HL-60 (cell line): ENCODE measurements at regions not wholly inside any gene's neighbourhood (a gene's known extent, or its start where the extent isn't known, plus 50 kb on each side); places are given as distances from the start of the nearest gene placed in this dataset.

ENCODE experiments used
- DNase-seq, 2 experiments: peaks; one replicate each; pipeline ENCODE4 v3.0.0-alpha.2; 2010 to 2020; ENCODE audit warnings: low read depth in 1 of 2, low spot score in 1 of 2
- H3K27ac ChIP-seq: fragments of 250-450 bp; sonication (Bioruptor Pico); replicated peaks from 2 replicates; pipeline ENCODE4 v1.5.1; 2020; ENCODE audit warnings: mild to moderate bottlenecking, moderate library complexity
- H3K27me3 ChIP-seq: fragments of 250-450 bp; sonication (Bioruptor Pico); 2 replicates; pipeline ENCODE4 v1.5.1; 2021; ENCODE audit warnings: mild to moderate bottlenecking, moderate library complexity; ENCODE audit not compliant: insufficient read depth, poor library complexity, severe bottlenecking
- H3K4me3 ChIP-seq: replicated peaks from 2 replicates; pipeline ENCODE4 v1.5.1; 2011; ENCODE audit warnings: mild to moderate bottlenecking, control low read depth, low read length; ENCODE audit not compliant: insufficient read depth
- GABPA ChIP-seq: IDR thresholded peaks from 2 replicates; pipeline ENCODE4 v1.6.1; 2012; ENCODE audit warnings: low read depth
- POLR2AphosphoS5 ChIP-seq: IDR thresholded peaks from 2 replicates; pipeline ENCODE4 v1.6.1; 2012; ENCODE audit warnings: low read depth
- SPI1 ChIP-seq: IDR thresholded peaks from 2 replicates; pipeline ENCODE4 v1.6.1; 2012; ENCODE audit warnings: low read depth, mild to moderate bottlenecking, borderline replicate concordance
- TF ChIP-seq, protein P1 (sequence below): IDR thresholded peaks from 2 replicates; pipeline ENCODE4 v1.6.1; 2012; ENCODE audit warnings: low read depth; ENCODE audit not compliant: insufficient replicate concordance
- TF ChIP-seq, protein P2 (sequence below): IDR thresholded peaks from one replicate; pipeline ENCODE4 v1.5.1; 2011; ENCODE audit warnings: low read length, control low read depth, inconsistent platforms; ENCODE audit not compliant: insufficient read depth

DNA sequence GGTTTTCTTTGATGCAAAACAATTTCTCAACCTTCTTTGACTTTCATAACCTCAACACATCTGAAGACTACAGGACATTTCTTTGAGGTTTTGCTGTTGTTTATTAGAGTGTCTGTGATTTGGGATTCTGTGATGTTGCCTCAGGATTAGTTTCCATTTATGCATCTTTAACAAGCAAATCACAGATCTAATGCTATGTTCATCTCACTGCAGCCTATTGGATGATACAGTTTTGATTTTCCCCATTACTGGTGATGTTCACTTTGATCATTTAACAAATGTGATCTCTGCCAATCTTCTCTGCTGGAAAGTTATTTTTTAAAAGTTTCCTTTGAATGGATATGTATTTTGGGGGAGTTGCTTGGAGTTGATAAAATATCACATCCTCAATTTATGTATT, 624.9 kb upstream of the HS3ST1 start:
- Histone ChIP-seq H3K27ac (no peak overlapping the region), H3K4me3 (no peak overlapping the region), H3K27me3 (no peaks in the 10 kb centered on the region)
- TF ChIP-seq, protein P1, sequence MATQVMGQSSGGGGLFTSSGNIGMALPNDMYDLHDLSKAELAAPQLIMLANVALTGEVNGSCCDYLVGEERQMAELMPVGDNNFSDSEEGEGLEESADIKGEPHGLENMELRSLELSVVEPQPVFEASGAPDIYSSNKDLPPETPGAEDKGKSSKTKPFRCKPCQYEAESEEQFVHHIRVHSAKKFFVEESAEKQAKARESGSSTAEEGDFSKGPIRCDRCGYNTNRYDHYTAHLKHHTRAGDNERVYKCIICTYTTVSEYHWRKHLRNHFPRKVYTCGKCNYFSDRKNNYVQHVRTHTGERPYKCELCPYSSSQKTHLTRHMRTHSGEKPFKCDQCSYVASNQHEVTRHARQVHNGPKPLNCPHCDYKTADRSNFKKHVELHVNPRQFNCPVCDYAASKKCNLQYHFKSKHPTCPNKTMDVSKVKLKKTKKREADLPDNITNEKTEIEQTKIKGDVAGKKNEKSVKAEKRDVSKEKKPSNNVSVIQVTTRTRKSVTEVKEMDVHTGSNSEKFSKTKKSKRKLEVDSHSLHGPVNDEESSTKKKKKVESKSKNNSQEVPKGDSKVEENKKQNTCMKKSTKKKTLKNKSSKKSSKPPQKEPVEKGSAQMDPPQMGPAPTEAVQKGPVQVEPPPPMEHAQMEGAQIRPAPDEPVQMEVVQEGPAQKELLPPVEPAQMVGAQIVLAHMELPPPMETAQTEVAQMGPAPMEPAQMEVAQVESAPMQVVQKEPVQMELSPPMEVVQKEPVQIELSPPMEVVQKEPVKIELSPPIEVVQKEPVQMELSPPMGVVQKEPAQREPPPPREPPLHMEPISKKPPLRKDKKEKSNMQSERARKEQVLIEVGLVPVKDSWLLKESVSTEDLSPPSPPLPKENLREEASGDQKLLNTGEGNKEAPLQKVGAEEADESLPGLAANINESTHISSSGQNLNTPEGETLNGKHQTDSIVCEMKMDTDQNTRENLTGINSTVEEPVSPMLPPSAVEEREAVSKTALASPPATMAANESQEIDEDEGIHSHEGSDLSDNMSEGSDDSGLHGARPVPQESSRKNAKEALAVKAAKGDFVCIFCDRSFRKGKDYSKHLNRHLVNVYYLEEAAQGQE, result no peak
- TF ChIP-seq POLR2AphosphoS5 (no peak), SPI1 (no peak), GABPA (no peak)
- TF ChIP-seq, protein P2, sequence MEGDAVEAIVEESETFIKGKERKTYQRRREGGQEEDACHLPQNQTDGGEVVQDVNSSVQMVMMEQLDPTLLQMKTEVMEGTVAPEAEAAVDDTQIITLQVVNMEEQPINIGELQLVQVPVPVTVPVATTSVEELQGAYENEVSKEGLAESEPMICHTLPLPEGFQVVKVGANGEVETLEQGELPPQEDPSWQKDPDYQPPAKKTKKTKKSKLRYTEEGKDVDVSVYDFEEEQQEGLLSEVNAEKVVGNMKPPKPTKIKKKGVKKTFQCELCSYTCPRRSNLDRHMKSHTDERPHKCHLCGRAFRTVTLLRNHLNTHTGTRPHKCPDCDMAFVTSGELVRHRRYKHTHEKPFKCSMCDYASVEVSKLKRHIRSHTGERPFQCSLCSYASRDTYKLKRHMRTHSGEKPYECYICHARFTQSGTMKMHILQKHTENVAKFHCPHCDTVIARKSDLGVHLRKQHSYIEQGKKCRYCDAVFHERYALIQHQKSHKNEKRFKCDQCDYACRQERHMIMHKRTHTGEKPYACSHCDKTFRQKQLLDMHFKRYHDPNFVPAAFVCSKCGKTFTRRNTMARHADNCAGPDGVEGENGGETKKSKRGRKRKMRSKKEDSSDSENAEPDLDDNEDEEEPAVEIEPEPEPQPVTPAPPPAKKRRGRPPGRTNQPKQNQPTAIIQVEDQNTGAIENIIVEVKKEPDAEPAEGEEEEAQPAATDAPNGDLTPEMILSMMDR, result no peak
- no peak for DNase-seq

DNA sequence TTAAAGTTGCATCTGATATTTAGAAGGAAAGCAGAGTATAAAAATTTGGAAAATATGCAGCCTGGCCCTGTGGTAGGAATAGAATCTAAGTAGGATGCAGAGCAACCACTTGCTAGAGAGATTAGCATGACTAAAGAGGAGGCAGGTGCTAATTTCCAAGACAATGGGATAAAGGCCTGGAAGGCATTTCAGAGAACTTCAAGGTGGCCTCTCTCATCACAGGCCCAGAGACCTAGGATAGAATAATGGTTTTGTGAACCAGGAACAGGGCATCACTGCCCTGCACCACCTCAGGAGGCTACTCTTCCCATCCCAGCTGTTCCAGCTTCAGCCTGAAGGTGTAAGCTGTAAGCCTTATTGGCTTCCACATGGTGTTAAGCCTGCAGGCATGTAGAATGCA, 621.7 kb upstream of the HS3ST1 start:
- no peak for DNase-seq
- H3K27me3 ChIP-seq, result no peaks in the 10 kb centered on the region
- H3K27ac ChIP-seq, result no peak overlapping the region
- TF ChIP-seq SPI1 (no peak), GABPA (no peak), POLR2AphosphoS5 (no peak)
- TF ChIP-seq, protein P1, result no peak
- TF ChIP-seq, protein P2, result no peak
- no peak overlapping the region for H3K4me3 ChIP-seq

DNA sequence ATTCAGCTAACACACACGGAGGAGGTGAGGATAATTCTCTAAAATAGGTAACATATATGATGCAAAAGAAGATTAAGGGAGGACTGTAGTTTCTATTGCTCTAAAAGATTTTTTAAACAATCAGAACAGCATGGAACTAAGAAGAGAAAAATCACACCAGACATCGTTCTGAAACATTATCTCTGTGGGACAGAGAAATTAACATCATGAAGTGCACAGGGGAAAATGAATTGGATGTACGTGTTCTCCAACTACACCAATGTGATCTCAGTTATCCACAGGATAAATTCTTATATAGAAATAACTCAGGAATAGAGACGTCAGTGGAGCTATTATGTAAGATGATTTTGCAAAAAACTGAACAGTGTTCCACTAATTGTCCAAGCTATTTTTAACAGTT, 614.1 kb upstream of the HS3ST1 start:
- DNase-seq, result no peak
- Histone ChIP-seq H3K27ac (no peak overlapping the region), H3K4me3 (no peak overlapping the region), H3K27me3 (no peaks in the 10 kb centered on the region)
- no peak for TF ChIP-seq POLR2AphosphoS5
- no peak for TF ChIP-seq SPI1
- TF ChIP-seq, protein P1, result no peak
